Body of pancreas (tissue), 4 donors: ENCODE measurements at regions not wholly inside any gene's neighbourhood (a gene's known extent, or its start where the extent isn't known, plus 50 kb on each side); places are given as distances from the start of the nearest gene placed in this dataset.

Experiments used
- CTCF ChIP-seq, 7 experiments: fragments of 450-650 bp in 4 of 7; fragments of 200-600 bp in 3 of 7; sonication (generic) in 3 of 7; IDR thresholded peaks; one replicate each; pipeline ENCODE4 v1.5.1; 2016 to 2019; ENCODE audit warnings: antibody characterized with exemption in 7 of 7
- POLR2A ChIP-seq, 3 donors: fragments of 450-650 bp; IDR thresholded peaks; one replicate each; pipeline ENCODE4 v1.6.1; 2016; ENCODE audit warnings: antibody characterized with exemption in 3 of 3, mild to moderate bottlenecking in 2 of 3

- TF ChIP-seq CTCF (IDR thresholded peaks at IDR 0.05): no peak
- TF ChIP-seq POLR2A (IDR thresholded peaks at IDR 0.05): no peak
Observed at GRCh38 chr2:176885001-176885643, 327.5 kb upstream of the HNRNPA3 start.
